Non-pigmented ciliary epithelial cell (primary cell): ENCODE measurements at regions not wholly inside any gene's neighbourhood (a gene's known extent, or its start where the extent isn't known, plus 50 kb on each side); places are given as distances from the start of the nearest gene placed in this dataset.
A peak's percentile ranks its signal among the peaks of the same experiment; 100 is the strongest.

Experiments
- DNase-seq: peaks from one replicate; pipeline ENCODE4 v3.0.0-alpha.2; 2010; ENCODE audit warnings: low read depth

DNA sequence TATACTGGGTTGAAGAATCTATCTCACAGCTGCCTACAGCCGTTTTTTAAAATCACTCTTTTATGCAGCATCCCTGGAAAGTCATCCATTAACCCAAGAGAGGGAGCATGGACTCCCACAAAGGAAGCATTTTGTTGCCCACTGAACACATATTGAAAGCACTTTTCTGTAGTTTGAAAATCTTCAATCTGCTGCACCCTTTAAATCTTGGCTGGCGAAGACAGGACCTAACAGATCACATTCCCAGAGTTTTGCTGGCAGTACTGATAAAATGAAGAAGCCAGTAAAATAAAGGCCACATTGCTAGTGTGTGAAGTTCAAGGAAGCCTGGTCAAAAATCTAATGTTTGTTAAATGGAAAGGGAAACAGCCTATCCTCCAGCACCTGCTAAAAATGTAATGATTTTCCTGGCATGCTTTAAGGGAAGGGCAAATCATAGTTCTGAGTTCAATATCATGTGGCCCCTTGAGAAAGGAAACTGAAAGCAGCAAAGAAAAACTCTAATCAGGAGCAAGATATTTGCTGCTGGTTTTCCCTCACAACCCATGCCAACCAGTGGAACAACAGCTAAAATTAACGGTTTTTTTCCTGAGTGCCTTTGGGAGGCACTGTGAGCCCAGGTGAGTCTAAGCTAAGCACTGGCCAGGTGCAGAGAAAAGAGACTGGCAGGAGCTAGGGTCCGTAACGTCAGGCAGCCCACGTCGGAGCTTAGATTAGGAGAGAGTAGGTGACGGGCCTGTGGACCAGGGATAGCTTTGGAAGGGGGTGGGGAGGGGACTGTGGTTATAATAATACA, 97.9 kb upstream of the PALS2 start:
- no peak for DNase-seq

- no peak for DNase-seq
These were observed 97.0 kb upstream of the PALS2 start for GRCh38 chr7:24476227-24476626.

DNA sequence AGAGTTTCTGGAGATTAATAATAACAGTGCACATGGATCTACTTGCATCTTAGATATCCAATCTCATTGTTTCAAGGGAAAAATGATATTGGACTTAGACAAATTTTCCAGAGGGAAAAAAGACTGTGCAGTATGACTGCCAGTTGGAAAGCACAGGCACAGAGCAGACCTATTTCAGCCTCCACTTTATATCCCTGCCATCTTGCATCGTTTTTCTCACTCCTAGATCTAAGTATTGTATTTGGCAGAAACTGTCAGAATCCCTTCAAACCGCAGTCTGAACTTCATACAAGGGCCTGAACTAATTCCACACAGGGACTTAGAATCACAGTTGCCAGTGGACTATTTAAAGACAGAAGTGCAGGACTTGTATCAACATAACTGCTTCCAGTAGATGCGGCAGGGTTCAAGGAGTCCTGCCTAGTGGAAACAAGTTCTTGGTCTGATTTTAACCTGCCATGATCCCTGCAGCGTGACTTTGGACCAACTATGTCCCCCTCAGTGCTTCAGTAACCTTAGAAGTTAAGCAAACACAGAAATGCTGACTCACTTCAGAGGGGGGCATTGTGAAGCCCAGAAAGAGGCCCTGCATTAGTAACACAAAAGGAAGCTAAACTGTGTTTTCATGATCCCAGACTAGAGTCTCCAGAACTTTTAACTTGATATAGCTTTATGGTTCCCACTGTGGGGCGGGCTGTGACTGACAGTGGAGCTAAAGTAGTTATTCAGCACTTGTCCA, 95.7 kb upstream of the PALS2 start:
- DNase-seq: peak; percentile 55

DNA sequence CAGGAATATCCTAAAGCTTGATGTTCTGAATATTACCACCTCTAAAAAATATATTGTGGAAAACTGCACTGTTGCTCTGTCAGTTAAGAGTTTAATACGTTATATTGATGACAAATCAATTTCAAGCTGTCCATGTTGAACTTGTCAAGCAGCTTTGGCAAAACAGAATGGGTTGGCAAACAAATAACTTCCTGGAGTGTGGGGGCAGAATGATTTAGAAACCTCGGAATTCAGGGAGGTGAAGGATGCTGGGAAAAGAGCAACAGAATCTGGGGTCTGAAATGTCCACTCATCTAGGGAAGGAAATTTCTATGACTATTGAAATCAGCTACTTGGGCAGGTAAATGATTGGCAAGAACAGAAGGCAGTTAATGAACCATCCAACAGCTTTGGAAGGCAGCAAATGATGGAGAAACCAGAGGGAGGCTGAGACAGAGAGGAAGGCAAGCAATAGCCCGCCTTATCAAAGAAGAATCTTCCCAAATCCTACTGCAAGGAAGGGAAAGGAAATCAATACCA, 95.1 kb upstream of the PALS2 start:
- DNase-seq: no peak

GRCh38 chr7:24480501-24480900, 92.8 kb upstream of the PALS2 start:
- no peak for DNase-seq

DNA sequence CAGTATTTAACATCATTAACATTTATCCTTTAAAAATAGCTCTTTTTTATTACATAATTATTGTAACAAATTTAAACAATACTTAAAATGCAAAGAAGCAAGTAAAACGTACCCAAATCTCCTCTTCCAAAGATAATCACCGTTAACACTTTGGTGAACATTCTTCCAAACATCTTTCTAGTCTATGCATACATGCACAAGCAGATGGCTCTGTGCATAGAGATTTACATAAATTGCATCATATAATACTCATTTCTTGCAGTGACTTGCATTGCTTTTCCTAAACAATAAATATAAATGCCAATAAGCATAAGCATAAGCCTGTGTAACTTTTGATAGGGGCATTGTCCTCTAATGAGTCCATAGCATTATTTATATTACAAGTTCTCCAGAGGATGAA, 89.4 kb upstream of the PALS2 start:
- DNase-seq: no peak

DNA sequence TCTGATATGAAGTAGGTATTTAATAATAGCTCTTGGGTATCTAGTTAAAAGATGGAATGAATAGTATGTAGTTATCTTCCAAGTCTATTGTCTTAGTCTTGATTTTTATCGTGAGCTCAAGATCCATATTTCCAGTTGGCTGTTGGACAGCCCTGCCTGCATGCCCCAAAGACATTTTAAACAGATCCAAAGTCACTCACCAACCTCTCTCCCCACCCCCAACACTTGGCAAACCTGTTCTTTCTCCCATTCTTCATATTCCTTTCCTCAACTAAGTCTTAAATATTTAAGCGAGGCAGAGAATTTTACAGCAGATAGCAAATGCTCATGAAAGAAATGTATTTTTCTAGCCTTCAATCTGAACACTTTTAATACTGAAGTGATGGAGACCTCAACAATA, 80.7 kb upstream of the PALS2 start:
- no peak for DNase-seq

DNA sequence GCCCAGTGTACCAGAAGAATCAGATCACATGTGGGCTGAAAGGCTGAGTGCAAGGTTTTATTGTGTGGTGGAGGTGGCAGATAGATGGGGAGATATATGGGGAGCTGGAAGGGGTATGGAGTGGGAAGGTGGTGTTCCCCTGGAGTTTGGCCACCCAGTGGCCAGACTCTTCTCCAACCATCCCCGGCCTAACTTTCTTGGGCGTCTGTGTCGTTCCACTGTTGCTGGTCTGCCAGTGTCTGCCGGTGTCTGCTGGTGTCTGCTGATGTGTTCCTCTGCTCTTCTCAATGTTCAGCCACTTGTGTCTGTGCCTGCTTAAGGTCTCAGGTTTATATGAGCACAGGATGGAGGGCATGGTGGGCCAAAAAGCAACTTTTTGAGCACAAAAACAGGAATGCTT, 78.4 kb upstream of the PALS2 start:
- DNase-seq: no peak

DNA sequence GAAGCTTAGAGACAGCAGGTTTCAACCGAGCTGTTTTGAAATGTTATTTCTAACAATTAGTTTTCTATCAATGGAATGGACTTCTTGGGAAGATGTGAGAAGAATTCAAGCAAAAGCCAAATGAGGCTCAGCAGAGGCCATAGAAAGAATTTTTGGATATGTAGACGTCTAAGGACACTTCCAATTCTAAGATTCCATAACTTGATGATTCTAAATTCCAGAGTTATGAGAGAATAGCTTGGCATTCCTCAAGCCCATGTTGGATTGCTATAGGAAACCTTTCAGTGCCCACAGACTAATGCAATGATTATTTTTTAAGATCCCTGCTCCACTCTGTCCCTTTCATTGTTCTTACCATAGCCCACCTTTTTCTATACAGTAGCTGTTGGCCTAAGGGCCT, 77.2 kb upstream of the PALS2 start:
- DNase-seq: no peak

GRCh38 chr7:24498439-24498838, 74.8 kb upstream of the PALS2 start:
- no peak for DNase-seq

GRCh38 chr7:24499871-24500270, 73.4 kb upstream of the PALS2 start:
- DNase-seq: no peak

GRCh38 chr7:24500599-24500998, 72.7 kb upstream of the PALS2 start:
- no peak for DNase-seq

DNA sequence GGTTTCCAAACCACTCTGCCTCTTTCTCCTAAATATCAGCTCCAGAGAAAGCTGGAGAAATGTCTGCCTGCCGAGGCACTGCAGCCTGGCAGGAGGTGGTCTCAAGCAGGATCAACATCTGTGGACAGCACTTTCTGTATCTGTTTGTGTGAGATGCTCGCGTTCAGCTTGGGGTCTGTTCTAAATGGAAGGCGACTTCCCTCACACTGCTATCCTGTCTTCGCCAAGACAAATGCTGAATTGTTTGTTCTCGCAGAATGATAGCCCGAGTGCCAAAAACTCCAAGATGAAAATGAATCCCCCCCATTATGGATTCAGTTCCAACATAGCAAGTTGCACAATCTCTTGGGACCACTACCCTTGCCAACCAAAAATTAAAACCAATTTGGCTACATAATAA, 72.2 kb upstream of the PALS2 start:
- no peak for DNase-seq

DNA sequence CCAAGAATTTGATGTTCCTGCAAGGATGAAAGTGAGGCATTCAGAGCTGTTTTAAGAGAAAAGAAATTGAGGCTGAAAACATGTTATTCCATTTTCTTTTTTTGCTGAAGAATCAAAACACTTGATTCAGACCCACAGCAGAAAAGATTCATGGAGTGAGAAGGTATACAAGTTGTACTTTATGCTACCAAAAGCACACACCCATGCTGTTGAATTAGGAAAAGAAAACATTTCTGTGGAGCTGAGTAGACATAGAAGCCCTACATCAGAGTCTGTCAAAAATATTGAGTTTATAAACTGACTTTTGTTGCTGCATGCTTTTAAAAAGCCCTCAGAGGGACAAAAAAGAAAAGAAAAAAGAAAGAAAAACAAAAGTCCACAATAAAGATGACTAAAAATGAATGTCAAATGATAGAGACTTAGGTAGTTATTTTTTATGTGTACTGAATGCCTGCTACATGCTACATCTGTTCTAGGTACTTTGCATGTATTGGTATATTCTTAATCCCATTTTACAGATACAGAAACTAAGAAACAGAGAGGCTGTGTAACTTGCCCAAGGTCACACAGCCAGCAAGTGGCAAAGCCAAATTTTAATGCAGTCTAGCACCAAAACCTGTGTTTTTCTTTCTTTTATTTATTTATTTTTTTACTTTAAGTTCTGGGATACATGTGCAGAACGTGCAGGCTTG, 71.7 kb upstream of the PALS2 start:
- DNase-seq: no peak

DNA sequence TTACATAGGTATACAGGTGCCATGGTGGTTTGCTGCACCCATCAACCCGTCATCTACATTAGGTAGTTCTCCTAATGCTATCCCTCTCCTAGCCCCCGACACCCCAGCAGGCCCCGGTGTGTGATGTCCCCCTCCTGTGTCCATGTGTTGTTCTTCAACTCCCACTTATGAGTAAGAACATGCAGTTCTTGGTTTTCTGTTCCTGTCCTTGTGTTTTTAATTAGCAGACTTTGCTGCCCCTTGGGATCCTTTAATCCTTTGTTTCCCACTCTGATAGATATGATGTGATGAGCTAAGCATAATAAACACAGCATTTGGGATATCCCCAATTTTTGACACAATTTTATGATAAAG, 71.1 kb upstream of the PALS2 start:
- DNase-seq: no peak

DNA sequence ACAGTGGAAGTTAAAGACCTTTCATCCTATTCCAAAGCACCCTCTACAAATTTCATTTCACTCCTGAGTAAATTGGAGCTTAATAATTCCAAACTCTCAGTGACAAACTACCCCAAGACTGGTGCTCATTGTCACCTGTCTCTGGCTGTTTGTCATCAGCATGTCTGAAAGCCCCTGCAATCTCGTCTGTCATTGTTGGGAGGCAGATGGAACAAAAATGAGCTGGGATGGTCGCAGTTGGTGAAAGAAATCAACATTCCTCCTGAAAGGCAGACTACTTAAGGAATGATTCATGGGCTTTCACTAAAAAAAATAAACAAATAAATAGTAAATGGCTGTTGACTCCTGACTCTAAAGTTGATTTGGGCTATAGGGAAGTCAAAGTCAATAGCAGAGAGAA, 69.7 kb upstream of the PALS2 start:
- no peak for DNase-seq

DNA sequence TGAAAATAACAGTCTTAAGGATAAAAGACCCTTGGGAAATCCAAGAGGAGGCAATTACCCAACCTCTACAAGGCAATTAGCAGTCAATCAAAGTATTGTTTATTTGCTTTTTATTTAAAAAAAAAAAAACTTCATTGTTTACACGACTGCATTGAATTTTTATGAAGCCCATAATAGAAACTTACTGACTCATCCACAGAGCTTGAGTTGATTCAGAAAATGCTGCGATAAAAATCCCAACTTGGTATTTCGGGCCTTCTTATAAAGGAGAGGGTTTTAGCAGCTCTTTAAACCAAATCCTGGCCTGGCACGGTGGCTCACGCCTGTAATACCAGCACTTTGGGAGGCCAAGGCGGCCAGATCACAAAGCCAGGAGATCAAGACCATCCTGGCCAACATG, 69.2 kb upstream of the PALS2 start:
- DNase-seq: no peak

GRCh38 chr7:24504836-24505235, 68.4 kb upstream of the PALS2 start:
- DNase-seq: no peak

GRCh38 chr7:24505968-24506367, 67.3 kb upstream of the PALS2 start:
- no peak for DNase-seq

DNA sequence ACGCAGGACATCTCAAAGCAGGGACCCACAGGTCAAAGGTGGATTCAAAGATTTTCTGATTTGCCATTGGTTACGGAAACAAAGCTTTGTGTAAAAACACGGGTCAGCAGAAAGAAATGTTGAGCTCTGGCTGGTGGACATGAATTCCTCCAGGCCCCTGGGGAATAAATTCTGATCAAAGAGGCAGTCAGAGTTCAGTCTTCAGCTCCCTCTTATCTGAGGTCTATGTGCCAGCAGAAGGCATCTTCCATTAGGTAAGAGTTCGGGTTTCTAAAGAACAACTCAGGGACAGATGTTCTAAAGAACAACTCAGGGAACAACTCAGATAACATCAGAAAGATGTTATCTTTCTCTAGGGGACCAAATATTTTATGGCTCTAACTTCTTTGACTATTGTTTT, 64.9 kb upstream of the PALS2 start:
- DNase-seq: no peak

- DNase-seq: no peak
These were observed 62.5 kb upstream of the PALS2 start for GRCh38 chr7:24510759-24511158.

- no peak for DNase-seq
These were observed 56.1 kb upstream of the PALS2 start for GRCh38 chr7:24517166-24517565.
